H9 (cell line): ENCODE measurements at regions not wholly inside any gene's neighbourhood (a gene's known extent, or its start where the extent isn't known, plus 50 kb on each side); places are given as distances from the start of the nearest gene placed in this dataset.

Experiments
- DNase-seq: peaks from one replicate; pipeline ENCODE4 v3.0.0-alpha.2; 2017
- H2AFZ ChIP-seq: one replicate; pipeline ENCODE4 v1.6.1; 2013; ENCODE audit warnings: mild to moderate bottlenecking, low read length, control low read depth, moderate library complexity
- H2AK5ac ChIP-seq: 2 replicates; pipeline ENCODE4 v1.6.1; 2013; ENCODE audit warnings: low read length, control low read depth, mixed read lengths; ENCODE audit not compliant: insufficient read length
- H2BK120ac ChIP-seq: one replicate; pipeline ENCODE4 v1.6.1; 2013; ENCODE audit warnings: low read depth, mild to moderate bottlenecking, low read length, control low read depth, inconsistent platforms; ENCODE audit not compliant: poor library complexity, severe bottlenecking
- H2BK12ac ChIP-seq: 2 replicates; pipeline ENCODE4 v1.6.1; 2013; ENCODE audit warnings: low read length, control low read depth, mixed read lengths, low read depth; ENCODE audit not compliant: insufficient read length
- H2BK15ac ChIP-seq: 2 replicates; pipeline ENCODE4 v1.6.1; 2013; ENCODE audit warnings: low read depth, low read length, control low read depth
- H2BK20ac ChIP-seq: one replicate; pipeline ENCODE4 v1.6.1; 2013; ENCODE audit warnings: low read depth, mild to moderate bottlenecking, low read length, control low read depth, inconsistent platforms; ENCODE audit not compliant: poor library complexity, severe bottlenecking
- H2BK5ac ChIP-seq: 2 replicates; pipeline ENCODE4 v1.6.1; 2013; ENCODE audit warnings: low read length, control low read depth, mixed read lengths; ENCODE audit not compliant: insufficient read length
- H3K14ac ChIP-seq: 2 replicates; pipeline ENCODE4 v1.6.1; 2013; ENCODE audit warnings: low read length, control low read depth; ENCODE audit not compliant: insufficient read depth
- H3K18ac ChIP-seq: 2 replicates; pipeline ENCODE4 v1.6.1; 2013; ENCODE audit warnings: low read depth, mild to moderate bottlenecking, mixed read lengths, low read length, control low read depth; ENCODE audit not compliant: insufficient read length
- H3K23ac ChIP-seq: 2 replicates; pipeline ENCODE4 v1.6.1; 2013; ENCODE audit warnings: low read length, control low read depth, mixed read lengths, low read depth; ENCODE audit not compliant: insufficient read length
- H3K23me2 ChIP-seq: 2 replicates; pipeline ENCODE4 v1.6.1; 2013; ENCODE audit warnings: low read depth, mild to moderate bottlenecking, mixed read lengths, low read length, control low read depth; ENCODE audit not compliant: insufficient read length, poor library complexity, severe bottlenecking
- H3K27ac ChIP-seq: 2 replicates; pipeline ENCODE4 v1.5.1; 2013; ENCODE audit warnings: low read length, control low read depth, mixed read lengths, low read depth; ENCODE audit not compliant: insufficient read length
- H3K27me3 ChIP-seq: 2 replicates; pipeline ENCODE4 v1.6.1; 2013; ENCODE audit warnings: low read length, control low read depth, inconsistent platforms; ENCODE audit not compliant: insufficient read depth
- H3K4ac ChIP-seq: 2 replicates; pipeline ENCODE4 v1.6.1; 2013; ENCODE audit warnings: low read depth, mild to moderate bottlenecking, control low read depth, inconsistent platforms, low read length, moderate library complexity
- H3K4me1 ChIP-seq: 2 replicates; pipeline ENCODE4 v1.6.1; 2013; ENCODE audit warnings: low read length, control low read depth, inconsistent platforms; ENCODE audit not compliant: insufficient read depth
- H3K4me2 ChIP-seq: 2 replicates; pipeline ENCODE4 v1.6.1; 2013; ENCODE audit warnings: low read length, control low read depth, mixed read lengths; ENCODE audit not compliant: insufficient read length, insufficient read depth
- H3K56ac ChIP-seq: 2 replicates; pipeline ENCODE4 v1.6.1; 2013; ENCODE audit warnings: low read depth, mild to moderate bottlenecking, mixed read lengths, low read length, control low read depth; ENCODE audit not compliant: insufficient read length
- H3K79me1 ChIP-seq: 2 replicates; pipeline ENCODE4 v1.6.1; 2013; ENCODE audit warnings: low read depth, mild to moderate bottlenecking, moderate library complexity, low read length, control low read depth, inconsistent platforms; ENCODE audit not compliant: insufficient read depth, poor library complexity, severe bottlenecking
- H3K79me2 ChIP-seq: 2 replicates; pipeline ENCODE4 v1.6.1; 2013; ENCODE audit warnings: low read length, control low read depth, inconsistent platforms; ENCODE audit not compliant: insufficient read depth
- H3K9ac ChIP-seq: 2 replicates; pipeline ENCODE4 v1.6.1; 2013; ENCODE audit warnings: low read length, control low read depth, mixed read lengths; ENCODE audit not compliant: insufficient read length; ENCODE audit errors: extremely low read depth
- H3K9me3 ChIP-seq: one replicate; pipeline ENCODE4 v1.6.1; 2013; ENCODE audit warnings: low read depth, low read length, inconsistent platforms; ENCODE audit not compliant: control insufficient read depth
- H3T11ph ChIP-seq: one replicate; pipeline ENCODE4 v1.6.1; 2013; ENCODE audit warnings: mild to moderate bottlenecking, low read length, control low read depth, inconsistent platforms
- H4K20me1 ChIP-seq: one replicate; pipeline ENCODE4 v1.6.1; 2013; ENCODE audit not compliant: control insufficient read depth, insufficient read length, insufficient read depth
- H4K5ac ChIP-seq: 2 replicates; pipeline ENCODE4 v1.6.1; 2013; ENCODE audit warnings: low read depth, mild to moderate bottlenecking, mixed read lengths, low read length, control low read depth; ENCODE audit not compliant: insufficient read length
- H4K8ac ChIP-seq: replicated peaks from 2 replicates; pipeline ENCODE4 v1.6.1; 2013; ENCODE audit warnings: low read length, control low read depth, mixed read lengths, low read depth; ENCODE audit not compliant: insufficient read length
- H4K91ac ChIP-seq: 2 replicates; pipeline ENCODE4 v1.6.1; 2013; ENCODE audit warnings: low read depth, mild to moderate bottlenecking, moderate library complexity, mixed read lengths, low read length, control low read depth; ENCODE audit not compliant: insufficient read length
- H3K27ac Mint-ChIP-seq, 3 experiments: 2 replicates in 2 of 3; 3 replicates in 1 of 3; pipeline ENCODE4 v1.8.0; 2020 to 2021; ENCODE audit warnings: mixed read lengths in 3 of 3, mild to moderate bottlenecking in 1 of 3, moderate library complexity in 1 of 3
- H3K27me3 Mint-ChIP-seq: 2 replicates; pipeline ENCODE4 v1.8.0; 2021; ENCODE audit warnings: low read depth, mild to moderate bottlenecking, moderate library complexity, mixed read lengths
- H3K36me3 Mint-ChIP-seq, 3 experiments: 2 replicates in 2 of 3; 3 replicates in 1 of 3; pipeline ENCODE4 v1.8.0; 2020 to 2021; ENCODE audit warnings: low read depth in 3 of 3, mixed read lengths in 3 of 3; ENCODE audit not compliant: insufficient read depth in 1 of 3
- H3K4me1 Mint-ChIP-seq, 2 experiments: 2 replicates each; pipeline ENCODE4 v1.8.0; 2020; ENCODE audit warnings: mixed read lengths in 2 of 2
- H3K4me3 Mint-ChIP-seq, 2 experiments: 2 replicates in 1 of 2; 3 replicates in 1 of 2; pipeline ENCODE4 v1.8.0; 2020 to 2021; ENCODE audit warnings: mild to moderate bottlenecking in 2 of 2, mixed read lengths in 2 of 2, moderate library complexity in 1 of 2
- H3K9me3 Mint-ChIP-seq, 2 experiments: 2 replicates in 1 of 2; 3 replicates in 1 of 2; pipeline ENCODE4 v1.8.0; 2020; ENCODE audit warnings: mild to moderate bottlenecking in 2 of 2, mixed read lengths in 2 of 2, moderate library complexity in 1 of 2
- WGBS: extraction: QIAGEN DNeasy Blood & Tissue Kit; methylation state at CpG from one replicate; pipeline ENCODE4 v1.1.7; 2013; ENCODE audit warnings: missing lambda C conversion rate, low lambda C conversion rate, mixed read lengths; ENCODE audit not compliant: insufficient read length; ENCODE audit errors: extremely low coverage; 5-methylcytosine and 5-hydroxymethylcytosine counted together
- TF ChIP-seq, protein P1 (sequence below): fragments of 200-600 bp; sonication (generic); conservative IDR thresholded peaks from 3 replicates; pipeline ENCODE4 v1.8.0; 2021; ENCODE audit warnings: antibody characterized with exemption, mild to moderate bottlenecking

DNA sequence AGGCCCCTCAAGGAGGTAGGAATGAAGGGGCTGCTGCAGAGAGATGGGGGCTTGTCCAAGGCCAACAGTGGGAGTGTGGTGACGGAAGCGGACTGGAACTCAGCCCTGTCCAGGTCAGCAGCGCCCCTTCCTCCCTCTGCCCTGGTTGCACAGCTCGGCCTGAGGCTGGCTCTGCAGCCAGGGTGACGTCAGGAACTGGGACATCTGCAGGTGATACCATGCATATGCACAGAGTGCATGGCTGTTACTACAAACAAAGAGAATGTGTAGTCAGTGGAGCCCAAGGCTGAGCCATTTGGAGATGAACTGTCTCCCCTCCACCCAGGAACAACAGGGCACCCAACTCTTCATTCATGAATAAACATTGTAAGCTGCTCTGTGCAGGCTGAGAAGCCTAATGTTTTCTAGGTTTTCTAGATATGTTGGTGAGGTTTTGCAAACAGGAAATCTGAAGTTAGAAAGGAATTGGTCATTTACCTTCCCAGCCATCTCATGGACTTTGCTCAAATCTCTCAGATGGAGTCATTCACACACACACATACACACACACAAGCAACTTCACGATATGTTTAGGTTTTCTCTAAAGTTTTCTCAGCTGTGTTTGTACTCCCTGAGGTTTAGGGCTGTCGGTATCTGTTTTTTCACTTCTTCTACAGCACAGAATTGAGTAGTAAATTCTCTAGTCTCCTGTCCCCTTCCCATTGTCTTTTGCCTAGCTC, 117.2 kb downstream of the TLE3 start:
- no peaks in the 10 kb centered on the region for H3K79me2 ChIP-seq
- H3K23me2 ChIP-seq: no peaks in the 10 kb centered on the region
- no peak overlapping the region for H4K91ac ChIP-seq
- H3K36me3 Mint-ChIP-seq: no peaks in the 10 kb centered on the region
- no peak overlapping the region for H4K8ac ChIP-seq
- H3K27ac ChIP-seq: no peak overlapping the region
- H3K27me3 Mint-ChIP-seq: peaks cover 3% of the 10 kb centered on the region
- H3K9ac ChIP-seq: no peak overlapping the region
- no peak overlapping the region for H2AK5ac ChIP-seq
- no peaks in the 10 kb centered on the region for H3K9me3 ChIP-seq
- 0 out of 2 replicates have a peak, but pooled peaks cover 3% of the 10 kb centered on the region for H3K4me1 ChIP-seq
- no peaks in the 10 kb centered on the region; a peak in 3 of 5 replicates for H3K9me3 Mint-ChIP-seq
- H2BK120ac ChIP-seq: no peak overlapping the region
- peaks cover 14 to 24% of the 10 kb centered on the region in 2 experiments for H3K4me1 Mint-ChIP-seq
- H3T11ph ChIP-seq: no peak overlapping the region
- H3K18ac ChIP-seq: no peak overlapping the region
- H3K27ac Mint-ChIP-seq: no peak overlapping the region; a peak in 1 of 7 replicates
- H3K27me3 ChIP-seq: no peaks in the 10 kb centered on the region
- WGBS: no CpG with 5 or more reads among the region's 7 CpGs
- TF ChIP-seq, protein P1, sequence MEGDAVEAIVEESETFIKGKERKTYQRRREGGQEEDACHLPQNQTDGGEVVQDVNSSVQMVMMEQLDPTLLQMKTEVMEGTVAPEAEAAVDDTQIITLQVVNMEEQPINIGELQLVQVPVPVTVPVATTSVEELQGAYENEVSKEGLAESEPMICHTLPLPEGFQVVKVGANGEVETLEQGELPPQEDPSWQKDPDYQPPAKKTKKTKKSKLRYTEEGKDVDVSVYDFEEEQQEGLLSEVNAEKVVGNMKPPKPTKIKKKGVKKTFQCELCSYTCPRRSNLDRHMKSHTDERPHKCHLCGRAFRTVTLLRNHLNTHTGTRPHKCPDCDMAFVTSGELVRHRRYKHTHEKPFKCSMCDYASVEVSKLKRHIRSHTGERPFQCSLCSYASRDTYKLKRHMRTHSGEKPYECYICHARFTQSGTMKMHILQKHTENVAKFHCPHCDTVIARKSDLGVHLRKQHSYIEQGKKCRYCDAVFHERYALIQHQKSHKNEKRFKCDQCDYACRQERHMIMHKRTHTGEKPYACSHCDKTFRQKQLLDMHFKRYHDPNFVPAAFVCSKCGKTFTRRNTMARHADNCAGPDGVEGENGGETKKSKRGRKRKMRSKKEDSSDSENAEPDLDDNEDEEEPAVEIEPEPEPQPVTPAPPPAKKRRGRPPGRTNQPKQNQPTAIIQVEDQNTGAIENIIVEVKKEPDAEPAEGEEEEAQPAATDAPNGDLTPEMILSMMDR: 0 out of 3 replicates have a peak, but pooled peaks have one; percentile 12
- H2BK5ac ChIP-seq: no peak overlapping the region
- H3K4ac ChIP-seq: no peak overlapping the region
- no peak overlapping the region for H3K4me3 Mint-ChIP-seq
- H2BK12ac ChIP-seq: no peak overlapping the region
- no peak overlapping the region for H4K5ac ChIP-seq
- no peak overlapping the region for H3K23ac ChIP-seq
- H3K14ac ChIP-seq: no peak overlapping the region; the same call in 1 of the 2 replicates
- H2BK20ac ChIP-seq: no peak overlapping the region
- H2BK15ac ChIP-seq: no peak overlapping the region
- H2AFZ ChIP-seq: no peak overlapping the region
- no peaks in the 10 kb centered on the region for H4K20me1 ChIP-seq
- no peak overlapping the region for H3K56ac ChIP-seq
- H3K4me2 ChIP-seq: no peak overlapping the region
- no peak for DNase-seq
- no peaks in the 10 kb centered on the region for H3K79me1 ChIP-seq
